ENCODE measurements at regions not wholly inside any gene's neighbourhood (a gene's known extent, or its start where the extent isn't known, plus 50 kb on each side); places are given as distances from the start of the nearest gene placed in this dataset.
"Not testable (repeated sequence)": the region's sequence is repeated elsewhere in the genome, so short reads cannot be mapped to it uniquely, and the experiment has no call there.

DNA sequence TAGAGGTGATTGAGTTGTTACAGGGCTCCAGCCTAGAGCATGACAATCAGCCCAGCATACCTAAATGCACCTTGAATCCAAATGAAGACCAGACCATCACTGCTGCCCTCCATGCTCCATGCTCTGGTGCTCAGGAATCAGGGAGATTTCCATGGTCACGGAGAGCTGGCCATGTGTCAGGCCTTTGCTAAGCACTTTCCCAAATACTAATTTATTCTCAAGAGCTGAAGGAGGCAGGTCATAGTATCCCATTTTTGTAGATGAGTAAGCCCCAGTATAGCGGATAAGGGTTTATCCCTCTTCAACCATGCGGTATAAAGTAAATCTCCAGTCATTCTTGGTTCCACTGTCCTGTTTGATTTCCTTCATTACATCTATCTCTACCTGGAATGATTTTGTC is 240.8 kb downstream of the TFAP2A start:
- no peak overlapping the region for H2BK15ac ChIP-seq (ENCODE audit: low read depth, low read length)
- no peaks in the 10 kb centered on the region for H3K79me1 ChIP-seq (ENCODE audit: insufficient read depth, low read depth, low read length, poor library complexity, severe bottlenecking)
- peaks cover 2 to 6% (median 3%) of the 10 kb centered on the region in 3 experiments; a peak in 3 of 7 replicates for H3K36me3 Mint-ChIP-seq (ENCODE audit: insufficient read depth in 1 of 3, low read depth in 3 of 3)
- no peak for DNase-seq
- no peak overlapping the region for H2AFZ ChIP-seq (ENCODE audit: low read length)
- H2BK5ac ChIP-seq (ENCODE audit: insufficient read length, low read length), result no peak overlapping the region
- H3T11ph ChIP-seq (ENCODE audit: low read length), result no peak overlapping the region
- H4K20me1 ChIP-seq (ENCODE audit: control insufficient read depth, insufficient read depth, insufficient read length), result no peaks in the 10 kb centered on the region
- H3K27me3 Mint-ChIP-seq (ENCODE audit: low read depth), result peaks cover 4% of the 10 kb centered on the region; the same call in 1 of the 2 replicates
- no peaks in the 10 kb centered on the region for H3K9me3 ChIP-seq (ENCODE audit: control insufficient read depth, low read depth, low read length)
- no peak overlapping the region for H4K5ac ChIP-seq (ENCODE audit: insufficient read length, low read depth, low read length)
- H3K23me2 ChIP-seq (ENCODE audit: insufficient read length, low read depth, low read length, poor library complexity, severe bottlenecking), result no peaks in the 10 kb centered on the region
- no peak overlapping the region for H3K4me2 ChIP-seq (ENCODE audit: insufficient read depth, insufficient read length, low read length)
- no peak overlapping the region for H3K56ac ChIP-seq (ENCODE audit: insufficient read length, low read depth, low read length)
- TF ChIP-seq, protein P1, sequence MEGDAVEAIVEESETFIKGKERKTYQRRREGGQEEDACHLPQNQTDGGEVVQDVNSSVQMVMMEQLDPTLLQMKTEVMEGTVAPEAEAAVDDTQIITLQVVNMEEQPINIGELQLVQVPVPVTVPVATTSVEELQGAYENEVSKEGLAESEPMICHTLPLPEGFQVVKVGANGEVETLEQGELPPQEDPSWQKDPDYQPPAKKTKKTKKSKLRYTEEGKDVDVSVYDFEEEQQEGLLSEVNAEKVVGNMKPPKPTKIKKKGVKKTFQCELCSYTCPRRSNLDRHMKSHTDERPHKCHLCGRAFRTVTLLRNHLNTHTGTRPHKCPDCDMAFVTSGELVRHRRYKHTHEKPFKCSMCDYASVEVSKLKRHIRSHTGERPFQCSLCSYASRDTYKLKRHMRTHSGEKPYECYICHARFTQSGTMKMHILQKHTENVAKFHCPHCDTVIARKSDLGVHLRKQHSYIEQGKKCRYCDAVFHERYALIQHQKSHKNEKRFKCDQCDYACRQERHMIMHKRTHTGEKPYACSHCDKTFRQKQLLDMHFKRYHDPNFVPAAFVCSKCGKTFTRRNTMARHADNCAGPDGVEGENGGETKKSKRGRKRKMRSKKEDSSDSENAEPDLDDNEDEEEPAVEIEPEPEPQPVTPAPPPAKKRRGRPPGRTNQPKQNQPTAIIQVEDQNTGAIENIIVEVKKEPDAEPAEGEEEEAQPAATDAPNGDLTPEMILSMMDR (conservative IDR thresholded peaks at IDR 0.05), result no peak
- H2BK20ac ChIP-seq (ENCODE audit: low read depth, low read length, poor library complexity, severe bottlenecking), result no peak overlapping the region
- no peak overlapping the region for H4K91ac ChIP-seq (ENCODE audit: insufficient read length, low read depth, low read length)
- no peaks in the 10 kb centered on the region for H3K79me2 ChIP-seq (ENCODE audit: insufficient read depth, low read length)
- no peak overlapping the region for H3K18ac ChIP-seq (ENCODE audit: insufficient read length, low read depth, low read length)
- no peaks in the 10 kb centered on the region for H3K4me1 ChIP-seq (ENCODE audit: insufficient read depth, low read length)
- no peak overlapping the region for H3K27ac ChIP-seq (ENCODE audit: insufficient read length, low read depth, low read length)
- WGBS (ENCODE audit: extremely low coverage, insufficient read length, low lambda C conversion rate), result no CpG with 5 or more reads among the region's 3 CpGs
- H3K4me3 Mint-ChIP-seq, result no peak overlapping the region
- H3K4ac ChIP-seq (ENCODE audit: low read depth, low read length), result no peak overlapping the region
- peaks cover 4 to 9% of the 10 kb centered on the region in 2 experiments for H3K9me3 Mint-ChIP-seq
- no peak overlapping the region for H2BK12ac ChIP-seq (ENCODE audit: insufficient read length, low read depth, low read length)
- H3K4me1 Mint-ChIP-seq, result peaks cover 15 to 16% of the 10 kb centered on the region in 2 experiments
- H3K14ac ChIP-seq (ENCODE audit: insufficient read depth, low read length), result no peak overlapping the region
- H2AK5ac ChIP-seq (ENCODE audit: insufficient read length, low read length), result no peak overlapping the region
- no peak overlapping the region for H3K9ac ChIP-seq (ENCODE audit: extremely low read depth, insufficient read length, low read length)
- H4K8ac ChIP-seq (replicated peaks; ENCODE audit: insufficient read length, low read depth, low read length), result no peak overlapping the region
- no peak overlapping the region for H3K27ac Mint-ChIP-seq
- no peaks in the 10 kb centered on the region for H3K27me3 ChIP-seq (ENCODE audit: insufficient read depth, low read length)
- H2BK120ac ChIP-seq (ENCODE audit: low read depth, low read length, poor library complexity, severe bottlenecking), result no peak overlapping the region
- H3K23ac ChIP-seq (ENCODE audit: insufficient read length, low read depth, low read length), result no peak overlapping the region

DNA sequence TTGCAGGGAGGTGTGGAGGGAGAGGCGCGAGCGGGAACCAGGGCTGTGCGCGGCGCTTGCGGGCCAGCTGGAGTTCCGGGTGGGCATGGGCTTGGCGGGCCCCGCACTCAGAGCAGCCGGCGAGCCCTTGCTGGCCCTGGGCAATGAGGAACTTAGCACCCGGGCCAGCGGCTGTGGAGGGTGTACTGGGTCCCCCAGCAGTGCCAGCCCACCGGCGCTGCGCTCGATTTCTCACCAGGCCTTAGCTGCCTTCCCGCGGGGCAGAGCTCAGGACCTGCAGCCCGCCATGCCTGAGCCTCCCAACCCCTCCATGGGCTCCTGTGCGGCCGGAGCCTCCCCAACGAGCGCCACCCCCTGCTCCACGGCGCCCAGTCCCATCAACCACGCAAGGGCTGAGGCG is 243.2 kb downstream of the TFAP2A start:
- H3T11ph ChIP-seq (ENCODE audit: low read length); H3K4me2 ChIP-seq (ENCODE audit: insufficient read depth, insufficient read length, low read length); DNase-seq; H2BK15ac ChIP-seq (ENCODE audit: low read depth, low read length); H3K27me3 ChIP-seq (ENCODE audit: insufficient read depth, low read length); H3K4me1 ChIP-seq (ENCODE audit: insufficient read depth, low read length); H3K79me1 ChIP-seq (ENCODE audit: insufficient read depth, low read depth, low read length, poor library complexity, severe bottlenecking); H3K9me3 ChIP-seq (ENCODE audit: control insufficient read depth, low read depth, low read length); H3K4me3 Mint-ChIP-seq; H3K79me2 ChIP-seq (ENCODE audit: insufficient read depth, low read length); H2BK12ac ChIP-seq (ENCODE audit: insufficient read length, low read depth, low read length); H2AK5ac ChIP-seq (ENCODE audit: insufficient read length, low read length); H3K18ac ChIP-seq (ENCODE audit: insufficient read length, low read depth, low read length); H2BK5ac ChIP-seq (ENCODE audit: insufficient read length, low read length); H2AFZ ChIP-seq (ENCODE audit: low read length); H3K23me2 ChIP-seq (ENCODE audit: insufficient read length, low read depth, low read length, poor library complexity, severe bottlenecking); H3K23ac ChIP-seq (ENCODE audit: insufficient read length, low read depth, low read length); H3K36me3 Mint-ChIP-seq (ENCODE audit: insufficient read depth in 1 of 3, low read depth in 3 of 3); H4K8ac ChIP-seq (replicated peaks; ENCODE audit: insufficient read length, low read depth, low read length); H4K5ac ChIP-seq (ENCODE audit: insufficient read length, low read depth, low read length); H3K27ac ChIP-seq (ENCODE audit: insufficient read length, low read depth, low read length); H3K56ac ChIP-seq (ENCODE audit: insufficient read length, low read depth, low read length); H3K27ac Mint-ChIP-seq; H3K27me3 Mint-ChIP-seq (ENCODE audit: low read depth); H3K9ac ChIP-seq (ENCODE audit: extremely low read depth, insufficient read length, low read length); H4K91ac ChIP-seq (ENCODE audit: insufficient read length, low read depth, low read length); H3K4ac ChIP-seq (ENCODE audit: low read depth, low read length); H3K14ac ChIP-seq (ENCODE audit: insufficient read depth, low read length); H2BK120ac ChIP-seq (ENCODE audit: low read depth, low read length, poor library complexity, severe bottlenecking); H2BK20ac ChIP-seq (ENCODE audit: low read depth, low read length, poor library complexity, severe bottlenecking); H3K9me3 Mint-ChIP-seq; H4K20me1 ChIP-seq (ENCODE audit: control insufficient read depth, insufficient read depth, insufficient read length): not testable (repeated sequence)
- H3K4me1 Mint-ChIP-seq, result peaks cover 18 to 20% of the 10 kb centered on the region in 2 experiments
- no CpG with 5 or more reads among the region's 29 CpGs for WGBS (ENCODE audit: extremely low coverage, insufficient read length, low lambda C conversion rate)

Data from H9 (cell line).